Mucosa of descending colon (tissue), 3 donors: ENCODE measurements at regions not wholly inside any gene's neighbourhood (a gene's known extent, or its start where the extent isn't known, plus 50 kb on each side); places are given as distances from the start of the nearest gene placed in this dataset.

Source experiments
- ATAC-seq: fragments of 200-7000 bp; cut with Tn5 transposase; one replicate; pipeline ENCODE4 v1.9.1; 2020; ENCODE audit warnings: mild to moderate bottlenecking, moderate library complexity
- DNase-seq, 3 donors: peaks; one replicate each; pipeline ENCODE4 v3.0.0-alpha.2; 2020
- H3K36me3 ChIP-seq: fragments of 200-600 bp; one replicate; pipeline ENCODE4 v1.8.0; 2021; ENCODE audit warnings: low read depth, mild to moderate bottlenecking
- H3K4me1 ChIP-seq: fragments of 200-600 bp; one replicate; pipeline ENCODE4 v1.8.0; 2021; ENCODE audit warnings: low read depth, mild to moderate bottlenecking
- H3K4me3 ChIP-seq: fragments of 200-600 bp; one replicate; pipeline ENCODE4 v1.8.0; 2021; ENCODE audit warnings: mild to moderate bottlenecking
- H3K9me3 ChIP-seq: fragments of 200-600 bp; one replicate; pipeline ENCODE4 v1.8.0; 2021; ENCODE audit warnings: mild to moderate bottlenecking
- CTCF ChIP-seq: fragments of 200-600 bp; IDR thresholded peaks from one replicate; pipeline ENCODE4 v1.8.0; 2022; ENCODE audit warnings: antibody characterized with exemption, mild to moderate bottlenecking
- intact Hi-C, 2 donors: fragments of 100-400 bp; cut with DNase I in 1 of 2; cut with micrococcal nuclease in 1 of 2; formaldehyde crosslinking; loops; one replicate each; pipeline versions ENCODE4 v1.11.0 to v1.11.1; 2022; cut with DNase I, micrococcal nuclease
- donor health status: DM: no; HTN: no; CAD: no; lungs with moderate emphysema.
- donor health status: DM: no; HTN: no; CAD: no.
- donor health status: DM: no; HTN: yes; CAD: no.

- TF ChIP-seq CTCF, result no peak
- intact Hi-C loops, result no loop called here
- H3K36me3 ChIP-seq, result no peaks in the 10 kb centered on the region
- no peak for ATAC-seq
- H3K4me1 ChIP-seq, result no peaks in the 10 kb centered on the region
- H3K9me3 ChIP-seq, result no peaks in the 10 kb centered on the region
- no peak for DNase-seq
- no peak overlapping the region for H3K4me3 ChIP-seq
Measured at GRCh38 chr2:451495-451894, 163.6 kb upstream of the ALKAL2 start.

DNA sequence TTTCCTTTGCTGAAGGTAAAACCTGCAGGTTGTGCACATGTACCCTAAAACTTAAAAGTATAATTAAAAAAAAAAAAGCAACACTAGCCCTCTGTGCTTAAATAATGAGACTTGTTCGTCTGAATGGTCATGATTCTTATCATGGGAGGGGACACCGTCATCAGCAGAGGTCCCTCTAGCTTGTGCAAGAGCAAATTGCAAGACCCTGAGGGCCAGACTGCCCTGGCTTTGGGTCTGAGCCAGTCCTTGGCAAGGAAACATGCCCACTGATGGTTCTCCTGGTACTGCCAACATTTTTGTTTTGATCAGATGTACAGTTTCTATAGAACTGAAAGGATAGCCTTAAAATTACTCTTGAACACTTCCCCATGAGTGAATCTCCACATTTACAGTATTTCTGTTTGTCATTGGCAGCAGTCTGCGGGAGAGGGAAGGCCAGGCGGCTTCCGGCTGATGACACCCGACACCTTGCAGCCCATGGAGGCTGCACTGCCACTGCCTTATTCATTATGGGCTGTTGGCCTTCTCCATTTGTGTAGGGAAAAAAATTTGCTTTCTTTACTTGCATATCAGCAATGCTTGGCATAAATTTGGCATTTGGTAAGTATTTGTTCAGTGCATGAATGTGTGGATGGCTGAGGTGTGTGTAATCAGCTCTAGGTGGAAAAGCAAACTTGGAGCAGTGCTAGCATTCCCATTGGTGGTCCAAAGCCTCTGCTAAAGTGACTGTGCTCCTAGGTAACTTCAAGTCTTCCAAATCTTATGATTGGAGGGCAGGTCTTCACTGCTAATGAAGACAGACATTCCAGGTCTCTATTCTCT, 161.6 kb upstream of the ALKAL2 start:
- intact Hi-C loops, result no loop called here
- no peak for DNase-seq
- no peak for ATAC-seq

DNA sequence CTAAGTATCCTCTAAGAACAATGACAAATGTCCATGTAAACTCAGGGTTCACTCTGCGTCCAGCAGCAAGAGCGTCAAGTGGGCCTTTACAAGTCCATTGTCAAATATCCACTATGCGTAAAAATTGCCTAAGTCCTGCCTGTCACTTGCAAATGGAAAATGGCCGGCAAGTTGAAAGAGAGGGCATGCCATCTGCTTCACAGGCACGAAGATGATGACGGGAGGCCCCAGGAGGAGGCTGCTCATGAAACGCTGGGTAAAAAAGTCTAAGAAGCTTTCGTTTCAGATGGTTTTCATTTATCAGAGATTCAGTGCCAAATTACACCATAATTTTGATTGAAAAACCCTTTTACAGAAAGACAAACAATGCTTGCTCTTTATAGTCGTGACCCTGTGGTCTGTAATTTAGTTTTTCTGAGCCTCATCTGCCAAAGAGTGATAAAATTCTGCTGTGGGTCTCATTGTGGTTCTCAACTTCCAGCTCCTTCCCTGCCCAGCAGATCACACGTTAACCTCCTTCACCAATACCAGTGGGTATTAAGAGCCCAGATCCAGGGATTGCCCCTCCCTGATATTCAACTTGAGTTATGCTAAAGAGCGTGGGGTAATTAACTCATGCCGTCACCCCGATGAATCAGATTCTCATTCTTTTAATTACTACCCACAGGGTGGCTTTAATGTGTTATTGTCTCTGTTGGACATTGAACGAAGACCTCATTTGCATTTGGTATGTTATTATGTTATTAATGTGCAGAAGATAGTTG, 160.2 kb upstream of the ALKAL2 start:
- ATAC-seq, result no peak
- no peaks in the 10 kb centered on the region for H3K9me3 ChIP-seq
- TF ChIP-seq CTCF, result no peak
- no peak overlapping the region for H3K4me3 ChIP-seq
- no peak for DNase-seq
- H3K4me1 ChIP-seq, result no peaks in the 10 kb centered on the region
- H3K36me3 ChIP-seq, result no peaks in the 10 kb centered on the region
- intact Hi-C loops, result no loop called here

More for the DNA sequence above, 161.6 kb upstream of the ALKAL2 start:
- no peaks in the 10 kb centered on the region for H3K9me3 ChIP-seq
- H3K4me1 ChIP-seq, result no peaks in the 10 kb centered on the region
- H3K4me3 ChIP-seq, result no peak overlapping the region
- no peak for TF ChIP-seq CTCF
- no peaks in the 10 kb centered on the region for H3K36me3 ChIP-seq

DNA sequence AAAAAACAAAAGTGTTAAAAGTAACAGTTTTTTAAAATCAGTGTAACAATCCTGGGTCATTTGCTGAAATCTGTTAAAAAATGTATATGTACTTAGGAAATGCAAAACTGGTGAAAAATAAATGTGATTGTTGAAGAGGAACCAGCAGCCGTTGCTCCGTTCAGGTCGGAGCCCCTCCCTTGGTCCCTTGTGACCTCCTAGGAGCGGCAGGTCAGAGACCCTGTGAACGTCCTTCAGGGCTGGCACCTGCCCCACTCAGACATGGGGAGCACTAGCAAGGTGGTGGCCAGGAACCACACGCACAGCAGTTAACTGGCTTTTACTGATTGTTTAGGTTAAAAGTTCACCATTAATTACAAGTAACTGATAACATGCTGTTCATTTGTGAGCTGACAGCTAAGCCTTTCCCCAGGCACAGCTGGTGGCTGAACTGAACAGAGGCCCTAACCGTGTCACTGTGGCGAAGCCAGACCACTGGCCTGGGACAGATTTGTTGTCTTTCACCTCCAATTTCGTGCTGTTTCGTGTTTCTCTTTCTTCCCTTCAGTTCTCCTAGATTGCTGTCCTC, 159.2 kb upstream of the ALKAL2 start:
- no peaks in the 10 kb centered on the region for H3K4me1 ChIP-seq
- no peak overlapping the region for H3K4me3 ChIP-seq
- intact Hi-C loops, result no loop called here
- H3K36me3 ChIP-seq, result no peaks in the 10 kb centered on the region
- no peaks in the 10 kb centered on the region for H3K9me3 ChIP-seq
- no peak for DNase-seq
- no peak for TF ChIP-seq CTCF
- no peak for ATAC-seq

GRCh38 chr2:446303-446874, 158.5 kb upstream of the ALKAL2 start:
- intact Hi-C loops, result no loop called here
- Histone ChIP-seq H3K36me3 (no peaks in the 10 kb centered on the region), H3K4me3 (no peak overlapping the region), H3K9me3 (no peaks in the 10 kb centered on the region), H3K4me1 (no peaks in the 10 kb centered on the region)
- TF ChIP-seq CTCF, result no peak
- ATAC-seq (no peak), DNase-seq (no peak)
